NCI-H2107 (cell line): ENCODE measurements at regions not wholly inside any gene's neighbourhood (a gene's known extent, or its start where the extent isn't known, plus 50 kb on each side); places are given as distances from the start of the nearest gene placed in this dataset.

ENCODE experiments used
- DNase-seq: peaks from one replicate; lab custom pipeline; 2025; lab: John Stamatoyannopoulos, UW

GRCh38 chr10:83252169-83252568, 887.1 kb upstream of the GHITM start:
- DNase-seq = no peak

- DNase-seq = no peak
These were observed 886.7 kb upstream of the GHITM start for GRCh38 chr10:83252596-83252995.

GRCh38 chr10:83253011-83253671, 886.2 kb upstream of the GHITM start:
- DNase-seq = no peak

- DNase-seq = no peak
These were observed 884.6 kb upstream of the GHITM start for GRCh38 chr10:83254698-83255097.

- DNase-seq = no peak
These were observed 876.9 kb upstream of the GHITM start for GRCh38 chr10:83262434-83262833.

GRCh38 chr10:83272666-83273434, 866.5 kb upstream of the GHITM start:
- no peak for DNase-seq

- DNase-seq = no peak
These were observed 865.2 kb upstream of the GHITM start for GRCh38 chr10:83274088-83274487.

GRCh38 chr10:83276971-83277370, 862.3 kb upstream of the GHITM start:
- no peak for DNase-seq

- no peak for DNase-seq
These were observed 856.2 kb upstream of the GHITM start for GRCh38 chr10:83283151-83283550.

- DNase-seq = no peak
These were observed 851.9 kb upstream of the GHITM start for GRCh38 chr10:83287374-83287773.

GRCh38 chr10:83289373-83289772, 849.9 kb upstream of the GHITM start:
- DNase-seq = no peak

GRCh38 chr10:83289948-83290347, 849.4 kb upstream of the GHITM start:
- no peak for DNase-seq

GRCh38 chr10:83301732-83302131, 837.6 kb upstream of the GHITM start:
- DNase-seq = no peak

- DNase-seq = no peak
These were observed 836.7 kb upstream of the GHITM start for GRCh38 chr10:83302623-83303022.

- DNase-seq = no peak
These were observed 828.6 kb upstream of the GHITM start for GRCh38 chr10:83310688-83311087.

GRCh38 chr10:83312570-83312969, 826.7 kb upstream of the GHITM start:
- no peak for DNase-seq

- no peak for DNase-seq
These were observed 806.6 kb upstream of the GHITM start for GRCh38 chr10:83332690-83333089.

- DNase-seq = no peak
These were observed 805.7 kb upstream of the GHITM start for GRCh38 chr10:83333566-83333965.

GRCh38 chr10:83343676-83344075, 795.6 kb upstream of the GHITM start:
- DNase-seq = no peak

- DNase-seq = no peak
These were observed 792.9 kb upstream of the GHITM start for GRCh38 chr10:83346266-83346910.

- no peak for DNase-seq
These were observed 786.7 kb upstream of the GHITM start for GRCh38 chr10:83352588-83352987.

- no peak for DNase-seq
These were observed 784.9 kb upstream of the GHITM start for GRCh38 chr10:83354456-83354855.

- no peak for DNase-seq
These were observed 782.3 kb upstream of the GHITM start for GRCh38 chr10:83357004-83357403.
